GM23248 (cell line): ENCODE measurements at regions not wholly inside any gene's neighbourhood (a gene's known extent, or its start where the extent isn't known, plus 50 kb on each side); places are given as distances from the start of the nearest gene placed in this dataset.

Experiments
- EZH2 ChIP-seq: fragments of 200-600 bp; sonication (generic); IDR thresholded peaks from 2 replicates; pipeline ENCODE4 v1.6.1; 2018; ENCODE audit warnings: antibody characterized with exemption, mild to moderate bottlenecking; ENCODE audit not compliant: insufficient read depth, poor library complexity, severe bottlenecking
- EZH2phosphoT487 ChIP-seq: fragments of 200-600 bp; sonication (generic); IDR thresholded peaks from 2 replicates; pipeline ENCODE4 v1.6.1; 2018; ENCODE audit warnings: antibody characterized with exemption, moderate library complexity, mild to moderate bottlenecking, low read depth; ENCODE audit not compliant: insufficient read depth

DNA sequence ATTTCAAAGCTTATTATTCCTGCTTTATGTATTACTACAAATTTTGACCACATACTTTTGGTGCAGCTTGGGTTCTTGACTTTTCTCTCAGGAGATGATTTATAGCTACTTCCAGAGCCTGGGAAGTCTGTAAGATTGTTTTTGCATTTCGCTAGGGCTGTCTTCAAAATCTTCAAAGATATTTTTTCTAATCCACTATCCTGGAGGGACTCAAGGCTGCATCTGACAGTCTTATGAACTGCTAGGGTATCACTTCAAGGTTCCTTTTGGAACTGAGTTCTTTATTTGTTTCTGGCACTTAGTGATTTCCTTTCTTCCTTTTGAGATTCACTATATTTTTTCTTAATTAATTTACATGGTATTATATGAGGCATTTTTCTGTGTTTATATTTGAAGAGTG, 90.0 kb upstream of the LYPLAL1 start:
- TF ChIP-seq EZH2, result no peak
- no peak for TF ChIP-seq EZH2phosphoT487
